ENCODE measurements at regions not wholly inside any gene's neighbourhood (a gene's known extent, or its start where the extent isn't known, plus 50 kb on each side); places are given as distances from the start of the nearest gene placed in this dataset.

DNA sequence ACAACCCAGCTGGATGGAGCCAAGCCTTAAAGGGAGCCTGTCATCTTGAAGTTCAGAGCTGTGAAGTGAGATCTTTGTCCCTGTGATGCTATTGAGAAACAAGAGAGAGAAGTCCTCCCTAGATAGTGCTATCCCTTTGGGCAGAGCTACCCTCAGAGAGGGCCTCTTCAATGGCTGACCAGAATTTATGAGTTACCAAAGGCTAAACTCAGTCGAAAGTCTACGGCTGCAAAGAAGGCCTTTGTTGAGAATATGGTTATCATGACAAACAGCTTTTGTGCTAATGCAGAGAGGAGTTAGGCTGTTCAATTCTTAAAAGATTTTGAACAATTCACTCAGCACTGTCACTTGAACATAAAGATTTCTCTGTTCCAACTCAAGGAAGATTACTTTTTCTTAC lies 65.9 kb upstream of the C3orf80 start:
- TF ChIP-seq, protein P1, sequence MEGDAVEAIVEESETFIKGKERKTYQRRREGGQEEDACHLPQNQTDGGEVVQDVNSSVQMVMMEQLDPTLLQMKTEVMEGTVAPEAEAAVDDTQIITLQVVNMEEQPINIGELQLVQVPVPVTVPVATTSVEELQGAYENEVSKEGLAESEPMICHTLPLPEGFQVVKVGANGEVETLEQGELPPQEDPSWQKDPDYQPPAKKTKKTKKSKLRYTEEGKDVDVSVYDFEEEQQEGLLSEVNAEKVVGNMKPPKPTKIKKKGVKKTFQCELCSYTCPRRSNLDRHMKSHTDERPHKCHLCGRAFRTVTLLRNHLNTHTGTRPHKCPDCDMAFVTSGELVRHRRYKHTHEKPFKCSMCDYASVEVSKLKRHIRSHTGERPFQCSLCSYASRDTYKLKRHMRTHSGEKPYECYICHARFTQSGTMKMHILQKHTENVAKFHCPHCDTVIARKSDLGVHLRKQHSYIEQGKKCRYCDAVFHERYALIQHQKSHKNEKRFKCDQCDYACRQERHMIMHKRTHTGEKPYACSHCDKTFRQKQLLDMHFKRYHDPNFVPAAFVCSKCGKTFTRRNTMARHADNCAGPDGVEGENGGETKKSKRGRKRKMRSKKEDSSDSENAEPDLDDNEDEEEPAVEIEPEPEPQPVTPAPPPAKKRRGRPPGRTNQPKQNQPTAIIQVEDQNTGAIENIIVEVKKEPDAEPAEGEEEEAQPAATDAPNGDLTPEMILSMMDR (IDR thresholded peaks at IDR 0.05; ENCODE audit: insufficient read depth, low read depth, low read length): no peak
- H3K4me3 ChIP-seq (ENCODE audit: low read depth, low read length): no peak overlapping the region

DNA sequence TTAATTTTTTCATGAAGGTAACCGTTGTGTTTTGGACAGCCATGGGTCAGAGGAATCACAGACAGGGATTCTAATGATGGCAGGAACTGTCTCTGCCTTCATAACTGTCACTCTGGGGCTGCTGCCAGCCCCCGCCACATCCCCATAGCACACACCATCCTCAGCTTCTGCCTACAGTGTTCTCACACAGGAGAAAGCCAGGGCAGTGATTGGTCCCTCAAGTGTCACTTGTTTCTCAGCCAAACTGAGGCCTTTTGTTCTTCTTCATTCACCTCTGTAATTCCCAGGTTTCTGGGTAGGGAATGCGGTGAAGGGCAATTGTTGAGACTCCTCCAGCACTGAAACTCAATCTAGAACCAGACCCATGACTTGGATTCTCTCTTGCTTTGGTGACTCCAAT lies 65.4 kb upstream of the C3orf80 start:
- TF ChIP-seq, protein P1 (IDR thresholded peaks at IDR 0.05; ENCODE audit: insufficient read depth, low read depth, low read length): no peak
- no peak for DNase-seq (ENCODE audit: low read depth)
- H3K4me3 ChIP-seq (ENCODE audit: low read depth, low read length): no peak overlapping the region

More for the DNA sequence above, 65.9 kb upstream of the C3orf80 start:
- no peak for DNase-seq (ENCODE audit: low read depth)

DNA sequence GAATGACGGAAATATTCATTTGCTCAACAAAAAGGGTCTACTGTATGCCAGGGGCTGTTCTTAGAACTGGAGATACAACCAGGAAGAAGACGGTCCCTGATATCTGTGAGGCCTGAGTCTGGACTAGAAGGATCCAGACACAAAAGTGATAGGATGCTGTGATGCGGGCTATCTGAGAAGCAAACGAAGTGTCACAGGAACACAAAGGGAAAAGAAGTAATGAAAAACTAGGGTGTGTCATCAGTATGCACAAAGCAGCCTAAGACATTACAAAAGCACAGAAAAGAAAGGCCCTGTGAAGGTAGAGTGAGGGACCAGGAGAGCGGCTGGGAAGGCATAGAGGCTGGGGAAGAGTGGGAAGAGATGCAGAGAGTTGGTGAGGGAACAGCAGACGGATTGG lies 63.3 kb upstream of the C3orf80 start:
- no peak for DNase-seq (ENCODE audit: low read depth)
- TF ChIP-seq, protein P1 (IDR thresholded peaks at IDR 0.05; ENCODE audit: insufficient read depth, low read depth, low read length): no peak
- H3K4me3 ChIP-seq (ENCODE audit: low read depth, low read length): no peak overlapping the region

DNA sequence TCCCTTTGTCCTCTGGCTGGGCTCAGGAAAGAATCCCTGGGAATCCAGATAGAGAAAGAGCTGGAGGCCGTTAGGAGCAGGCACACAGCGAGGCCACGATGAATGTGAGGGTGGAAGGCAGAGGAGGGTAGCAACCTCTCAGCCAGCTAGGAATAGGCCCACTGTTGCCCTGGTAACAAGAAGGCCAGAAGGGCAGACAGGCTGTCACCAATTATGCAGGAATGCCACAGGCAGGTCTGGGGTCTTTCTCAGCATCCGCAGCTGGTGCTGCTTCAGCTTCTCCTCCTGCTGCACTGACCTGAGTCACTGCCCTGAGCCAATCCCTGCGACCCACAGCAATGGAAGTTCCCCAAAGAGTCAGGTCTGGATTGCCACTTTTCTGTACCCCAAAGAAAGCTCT lies 62.8 kb upstream of the C3orf80 start:
- no peak for DNase-seq (ENCODE audit: low read depth)
- TF ChIP-seq, protein P1 (IDR thresholded peaks at IDR 0.05; ENCODE audit: insufficient read depth, low read depth, low read length): no peak
- H3K4me3 ChIP-seq (ENCODE audit: low read depth, low read length): no peak overlapping the region

DNA sequence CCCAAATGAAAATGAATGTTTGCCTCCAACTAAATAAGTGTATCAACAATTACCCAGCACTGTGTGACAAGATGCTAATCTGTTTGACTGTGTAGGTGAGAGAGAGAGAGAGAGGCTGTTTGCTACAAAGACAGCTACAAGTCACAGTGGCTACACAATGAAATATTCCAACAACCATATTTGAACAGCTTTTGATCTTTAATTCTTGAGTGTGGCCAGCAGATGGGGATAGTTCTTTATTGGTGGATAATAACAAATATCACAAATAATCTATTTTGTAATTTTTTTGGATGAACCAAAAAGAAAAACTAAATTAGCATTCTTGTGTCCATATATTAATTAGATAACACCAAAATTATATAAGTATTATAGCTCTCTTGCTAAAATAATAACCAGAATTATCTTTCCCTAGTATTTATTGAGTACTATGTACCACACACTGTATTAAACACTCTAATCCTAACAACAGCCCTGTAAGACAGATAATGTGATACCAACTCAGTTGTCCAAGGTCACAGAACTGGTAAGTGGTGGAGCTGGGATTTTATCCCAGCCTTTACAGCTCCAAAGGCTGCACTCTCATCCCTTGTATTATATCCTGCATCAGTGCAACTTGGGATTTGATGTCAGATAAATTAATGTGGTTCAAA lies 61.9 kb upstream of the C3orf80 start:
- TF ChIP-seq, protein P1 (IDR thresholded peaks at IDR 0.05; ENCODE audit: insufficient read depth, low read depth, low read length): peak; percentile 54
- peak; percentile 56 for DNase-seq (ENCODE audit: low read depth)

DNA sequence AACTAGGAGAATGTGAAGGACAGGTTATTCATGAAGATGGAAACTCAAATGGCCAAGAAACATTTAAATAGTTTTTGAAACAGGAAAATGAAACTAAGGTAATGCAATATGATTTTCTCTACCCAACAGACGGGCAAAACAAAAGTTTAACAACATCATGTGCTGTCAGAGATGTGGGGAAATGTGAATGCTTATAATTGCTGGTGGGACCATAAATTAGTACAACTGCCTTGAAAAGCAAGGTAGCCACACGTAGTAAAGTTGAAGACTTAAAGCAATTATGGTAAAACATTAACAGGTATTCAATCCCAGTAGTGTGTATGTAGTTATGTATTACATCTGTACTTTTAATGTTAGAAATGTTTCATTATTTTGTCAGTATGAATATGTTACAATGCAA lies 57.0 kb upstream of the C3orf80 start:
- DNase-seq (ENCODE audit: low read depth): no peak
- no peak overlapping the region for H3K4me3 ChIP-seq (ENCODE audit: low read depth, low read length)
- TF ChIP-seq, protein P1 (IDR thresholded peaks at IDR 0.05; ENCODE audit: insufficient read depth, low read depth, low read length): no peak

More for the DNA sequence above, 61.9 kb upstream of the C3orf80 start:
- no peak overlapping the region for H3K4me3 ChIP-seq (ENCODE audit: low read depth, low read length)
